Endothelial cell (in vitro differentiated cells): ENCODE measurements at regions not wholly inside any gene's neighbourhood (a gene's known extent, or its start where the extent isn't known, plus 50 kb on each side); places are given as distances from the start of the nearest gene placed in this dataset.

Experiments used
- DNase-seq: peaks from one replicate; pipeline ENCODE4 v3.0.0; 2021; ENCODE audit warnings: low spot score
- H3K27ac Mint-ChIP-seq: one replicate; pipeline ENCODE4 v1.8.0; 2021; ENCODE audit warnings: mixed read lengths, inconsistent platforms; ENCODE audit not compliant: unreplicated experiment
- H3K27me3 Mint-ChIP-seq: one replicate; pipeline ENCODE4 v1.8.0; 2021; ENCODE audit warnings: mild to moderate bottlenecking, moderate library complexity, mixed read lengths, inconsistent platforms; ENCODE audit not compliant: unreplicated experiment
- H3K36me3 Mint-ChIP-seq: one replicate; pipeline ENCODE4 v1.8.0; 2021; ENCODE audit warnings: mild to moderate bottlenecking, low read depth, mixed read lengths, inconsistent platforms; ENCODE audit not compliant: unreplicated experiment
- H3K4me1 Mint-ChIP-seq: one replicate; pipeline ENCODE4 v1.8.0; 2021; ENCODE audit warnings: mild to moderate bottlenecking, mixed read lengths, inconsistent platforms; ENCODE audit not compliant: unreplicated experiment
- H3K4me3 Mint-ChIP-seq: one replicate; pipeline ENCODE4 v1.8.0; 2021; ENCODE audit warnings: mild to moderate bottlenecking, mixed read lengths, inconsistent platforms; ENCODE audit not compliant: unreplicated experiment
- H3K9me3 Mint-ChIP-seq: one replicate; pipeline ENCODE4 v1.8.0; 2021; ENCODE audit warnings: mixed read lengths, inconsistent platforms; ENCODE audit not compliant: unreplicated experiment
- TF ChIP-seq, protein P1 (sequence below): fragments of 200-600 bp; sonication (generic); IDR thresholded peaks from one replicate; pipeline ENCODE4 v1.5.0; 2021; ENCODE audit warnings: antibody characterized with exemption; ENCODE audit not compliant: unreplicated experiment

- H3K36me3 Mint-ChIP-seq = no peaks in the 10 kb centered on the region
Measured at GRCh38 chr9:108439947-108440346, 415.8 kb downstream of the ACTL7B start.

GRCh38 chr9:108437656-108438055 lies 418.1 kb downstream of the ACTL7B start:
- no peaks in the 10 kb centered on the region for H3K36me3 Mint-ChIP-seq
- no peaks in the 10 kb centered on the region for H3K27me3 Mint-ChIP-seq
- no peak overlapping the region for H3K27ac Mint-ChIP-seq
- H3K4me3 Mint-ChIP-seq = no peak overlapping the region
- no peaks in the 10 kb centered on the region for H3K9me3 Mint-ChIP-seq
- no peak for DNase-seq
- no peaks in the 10 kb centered on the region for H3K4me1 Mint-ChIP-seq
- TF ChIP-seq, protein P1, sequence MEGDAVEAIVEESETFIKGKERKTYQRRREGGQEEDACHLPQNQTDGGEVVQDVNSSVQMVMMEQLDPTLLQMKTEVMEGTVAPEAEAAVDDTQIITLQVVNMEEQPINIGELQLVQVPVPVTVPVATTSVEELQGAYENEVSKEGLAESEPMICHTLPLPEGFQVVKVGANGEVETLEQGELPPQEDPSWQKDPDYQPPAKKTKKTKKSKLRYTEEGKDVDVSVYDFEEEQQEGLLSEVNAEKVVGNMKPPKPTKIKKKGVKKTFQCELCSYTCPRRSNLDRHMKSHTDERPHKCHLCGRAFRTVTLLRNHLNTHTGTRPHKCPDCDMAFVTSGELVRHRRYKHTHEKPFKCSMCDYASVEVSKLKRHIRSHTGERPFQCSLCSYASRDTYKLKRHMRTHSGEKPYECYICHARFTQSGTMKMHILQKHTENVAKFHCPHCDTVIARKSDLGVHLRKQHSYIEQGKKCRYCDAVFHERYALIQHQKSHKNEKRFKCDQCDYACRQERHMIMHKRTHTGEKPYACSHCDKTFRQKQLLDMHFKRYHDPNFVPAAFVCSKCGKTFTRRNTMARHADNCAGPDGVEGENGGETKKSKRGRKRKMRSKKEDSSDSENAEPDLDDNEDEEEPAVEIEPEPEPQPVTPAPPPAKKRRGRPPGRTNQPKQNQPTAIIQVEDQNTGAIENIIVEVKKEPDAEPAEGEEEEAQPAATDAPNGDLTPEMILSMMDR = no peak

More at GRCh38 chr9:108439947-108440346, 415.8 kb downstream of the ACTL7B start:
- no peaks in the 10 kb centered on the region for H3K9me3 Mint-ChIP-seq
- H3K4me3 Mint-ChIP-seq = no peak overlapping the region
- no peaks in the 10 kb centered on the region for H3K27me3 Mint-ChIP-seq
- TF ChIP-seq, protein P1 = no peak
- H3K4me1 Mint-ChIP-seq = no peaks in the 10 kb centered on the region
- no peak for DNase-seq
- no peak overlapping the region for H3K27ac Mint-ChIP-seq

DNA sequence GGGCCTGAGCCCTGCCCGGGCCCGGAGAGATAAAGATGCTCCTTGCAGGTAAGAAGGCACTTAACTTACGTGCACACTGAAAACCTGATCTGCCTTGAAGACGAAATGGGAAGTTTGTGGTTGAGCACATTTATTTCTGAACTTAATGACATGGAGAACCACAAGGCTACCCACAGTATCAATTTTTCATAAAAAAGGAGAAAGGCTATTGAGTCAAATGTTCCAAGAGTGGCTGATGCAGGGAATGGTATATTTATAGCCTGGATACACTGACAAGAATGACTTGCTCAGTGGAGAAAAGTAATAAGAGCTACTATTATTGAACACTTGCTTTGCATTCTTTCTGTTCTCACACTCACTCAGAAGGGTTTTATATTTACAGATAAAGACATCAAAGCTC lies 419.3 kb downstream of the ACTL7B start:
- TF ChIP-seq, protein P1 = no peak
- Mint-ChIP-seq H3K27me3 (no peaks in the 10 kb centered on the region), H3K4me1 (no peaks in the 10 kb centered on the region), H3K27ac (no peak overlapping the region), H3K9me3 (no peaks in the 10 kb centered on the region), H3K36me3 (no peaks in the 10 kb centered on the region), H3K4me3 (no peak overlapping the region)
- no peak for DNase-seq

DNA sequence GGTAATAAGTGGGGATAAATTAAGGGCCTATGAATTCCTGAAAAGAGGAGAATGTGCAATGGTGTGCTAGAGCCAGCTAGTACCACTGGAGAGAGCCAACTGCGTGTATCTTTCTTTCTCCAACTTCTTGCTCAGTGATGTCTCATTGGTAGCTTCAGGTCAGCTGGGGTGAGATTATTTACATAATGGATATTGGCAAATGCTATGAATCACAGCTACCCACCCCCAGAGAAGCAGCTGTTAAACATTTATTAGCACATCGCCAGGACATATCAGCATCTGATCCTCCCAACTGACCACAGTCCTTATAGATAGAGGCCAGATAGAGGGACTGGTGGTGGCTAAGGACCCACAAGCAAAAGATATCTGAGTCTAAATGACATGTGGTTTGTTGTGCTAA lies 421.3 kb downstream of the ACTL7B start:
- Mint-ChIP-seq H3K27me3 (no peaks in the 10 kb centered on the region), H3K4me3 (no peak overlapping the region), H3K9me3 (no peaks in the 10 kb centered on the region), H3K36me3 (no peaks in the 10 kb centered on the region), H3K27ac (no peak overlapping the region), H3K4me1 (no peaks in the 10 kb centered on the region)
- DNase-seq = no peak
- TF ChIP-seq, protein P1 = no peak

GRCh38 chr9:108434036-108434435 lies 421.8 kb downstream of the ACTL7B start:
- Mint-ChIP-seq H3K27ac (no peak overlapping the region), H3K9me3 (no peaks in the 10 kb centered on the region), H3K4me1 (no peaks in the 10 kb centered on the region), H3K27me3 (no peaks in the 10 kb centered on the region), H3K4me3 (no peak overlapping the region), H3K36me3 (no peaks in the 10 kb centered on the region)
- TF ChIP-seq, protein P1 = no peak
- no peak for DNase-seq
